ENCODE measurements at regions not wholly inside any gene's neighbourhood (a gene's known extent, or its start where the extent isn't known, plus 50 kb on each side); places are given as distances from the start of the nearest gene placed in this dataset.

- H3K4me1 ChIP-seq (ENCODE audit: control insufficient read depth, insufficient read depth, low read length) = peaks cover 19% of the 10 kb centered on the region
- no peak for DNase-seq
- no peak overlapping the region for H3K4me3 ChIP-seq (ENCODE audit: low read length)
- H3K36me3 ChIP-seq (ENCODE audit: control insufficient read depth, insufficient read depth, low read length) = no peaks in the 10 kb centered on the region
- no peaks in the 10 kb centered on the region for H3K9me3 ChIP-seq (replicated peaks; ENCODE audit: control insufficient read depth, low read depth, low read length)
- H3K27ac ChIP-seq (ENCODE audit: low read length) = no peak overlapping the region
- H3K27me3 ChIP-seq (ENCODE audit: control insufficient read depth, insufficient read depth, low read length) = peaks cover 25% of the 10 kb centered on the region
- WGBS (ENCODE audit: insufficient coverage) = 72% methylated on average over 2 of the region's 8 CpGs
These were observed 253.8 kb upstream of the CADM1 start for GRCh38 chr11:115758011-115758410.

GRCh38 chr11:115751243-115752015 lies 247.2 kb upstream of the CADM1 start:
- DNase-seq = no peak
- Histone ChIP-seq H3K27ac (ENCODE audit: low read length) (no peak overlapping the region), H3K9me3 (replicated peaks; ENCODE audit: control insufficient read depth, low read depth, low read length) (no peaks in the 10 kb centered on the region), H3K4me1 (ENCODE audit: control insufficient read depth, insufficient read depth, low read length) (peaks cover 3% of the 10 kb centered on the region), H3K4me3 (ENCODE audit: low read length) (no peak overlapping the region), H3K36me3 (ENCODE audit: control insufficient read depth, insufficient read depth, low read length) (no peaks in the 10 kb centered on the region), H3K27me3 (ENCODE audit: control insufficient read depth, insufficient read depth, low read length) (peaks cover 29% of the 10 kb centered on the region)
- no CpG with 5 or more reads among the region's 6 CpGs for WGBS (ENCODE audit: insufficient coverage)

DNA sequence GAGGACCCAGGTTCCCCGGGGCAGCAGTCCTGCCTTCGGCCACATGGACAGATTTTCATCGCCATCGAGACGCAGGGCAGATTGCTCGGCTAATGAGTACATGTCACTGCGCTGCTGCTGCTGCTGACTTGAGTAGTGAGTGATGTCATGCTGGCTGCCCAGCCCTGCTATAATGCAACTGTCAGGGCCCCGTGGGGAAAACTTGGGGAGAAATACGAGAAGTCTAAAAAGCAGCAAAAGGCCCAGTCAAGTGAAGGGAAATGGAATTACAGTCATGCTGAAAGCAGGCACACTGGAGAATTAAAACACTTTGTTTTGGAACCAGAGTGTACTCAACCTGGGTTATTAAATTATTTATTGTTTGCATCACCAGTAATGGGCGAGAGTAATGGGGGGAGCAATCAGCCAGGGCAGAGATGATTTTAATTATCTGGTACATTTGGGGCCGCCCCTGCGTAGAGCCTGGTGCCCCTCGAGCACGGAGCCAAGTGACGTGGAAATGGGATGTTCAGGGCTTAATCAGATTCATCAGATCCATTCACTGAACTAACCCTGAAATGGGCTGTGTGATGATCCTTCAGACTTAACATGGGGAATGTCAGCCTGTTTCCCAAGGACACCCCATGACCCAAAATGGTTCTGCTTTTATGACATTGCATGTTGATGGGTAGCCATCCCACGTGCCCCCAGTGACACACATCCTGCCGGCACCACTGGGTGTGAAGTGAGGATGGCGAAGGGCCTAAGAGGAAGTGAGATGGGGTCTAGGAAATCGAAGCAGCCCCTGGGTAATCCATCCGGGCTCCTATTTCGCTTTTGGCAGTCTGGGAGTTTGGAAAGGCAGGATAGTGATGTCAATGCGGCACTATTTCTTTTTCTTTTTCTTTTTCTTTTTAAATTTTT lies 241.6 kb upstream of the CADM1 start:
- Histone ChIP-seq H3K36me3 (ENCODE audit: control insufficient read depth, insufficient read depth, low read length) (no peaks in the 10 kb centered on the region), H3K27ac (ENCODE audit: low read length) (no peak overlapping the region), H3K4me1 (ENCODE audit: control insufficient read depth, insufficient read depth, low read length) (peaks cover 15% of the 10 kb centered on the region), H3K27me3 (ENCODE audit: control insufficient read depth, insufficient read depth, low read length) (peaks cover 37% of the 10 kb centered on the region), H3K4me3 (ENCODE audit: low read length) (no peak overlapping the region), H3K9me3 (replicated peaks; ENCODE audit: control insufficient read depth, low read depth, low read length) (no peaks in the 10 kb centered on the region)
- DNase-seq = peak; percentile 92
- 2% methylated on average over 9 of the region's 22 CpGs for WGBS (ENCODE audit: insufficient coverage)

DNA sequence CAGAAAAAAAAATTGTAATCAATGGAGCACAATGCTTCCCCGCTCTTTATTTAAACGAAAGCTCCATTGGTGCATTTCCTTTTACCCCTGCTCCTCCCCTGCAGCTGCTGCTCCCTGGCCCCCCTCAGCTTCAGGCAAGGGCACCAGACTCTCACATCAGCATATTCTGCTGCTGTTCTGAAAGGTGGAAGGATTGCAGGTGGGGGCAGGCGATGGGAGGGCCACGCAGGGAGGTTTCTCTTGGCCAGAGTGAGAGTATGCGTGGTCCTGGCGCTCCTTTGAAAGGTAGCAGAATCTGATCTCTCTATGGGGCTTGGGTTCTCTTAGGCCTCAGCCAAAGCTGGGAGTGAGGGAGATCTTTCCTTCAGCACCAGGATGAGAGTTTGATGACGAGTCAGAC lies 240.9 kb upstream of the CADM1 start:
- Histone ChIP-seq H3K27ac (ENCODE audit: low read length) (no peak overlapping the region), H3K4me1 (ENCODE audit: control insufficient read depth, insufficient read depth, low read length) (peaks cover 15% of the 10 kb centered on the region), H3K4me3 (ENCODE audit: low read length) (no peak overlapping the region), H3K27me3 (ENCODE audit: control insufficient read depth, insufficient read depth, low read length) (peaks cover 33% of the 10 kb centered on the region), H3K9me3 (replicated peaks; ENCODE audit: control insufficient read depth, low read depth, low read length) (no peaks in the 10 kb centered on the region), H3K36me3 (ENCODE audit: control insufficient read depth, insufficient read depth, low read length) (no peaks in the 10 kb centered on the region)
- WGBS (ENCODE audit: insufficient coverage) = 59% methylated on average over 3 of the region's 7 CpGs
- DNase-seq = no peak

GRCh38 chr11:115743719-115744118 lies 239.5 kb upstream of the CADM1 start:
- WGBS (ENCODE audit: insufficient coverage) = 61% methylated on average over 5 of the region's 9 CpGs
- H3K27me3 ChIP-seq (ENCODE audit: control insufficient read depth, insufficient read depth, low read length) = peaks cover 25% of the 10 kb centered on the region
- no peaks in the 10 kb centered on the region for H3K36me3 ChIP-seq (ENCODE audit: control insufficient read depth, insufficient read depth, low read length)
- no peak overlapping the region for H3K27ac ChIP-seq (ENCODE audit: low read length)
- no peaks in the 10 kb centered on the region for H3K9me3 ChIP-seq (replicated peaks; ENCODE audit: control insufficient read depth, low read depth, low read length)
- DNase-seq = no peak
- peaks cover 15% of the 10 kb centered on the region for H3K4me1 ChIP-seq (ENCODE audit: control insufficient read depth, insufficient read depth, low read length)
- no peak overlapping the region for H3K4me3 ChIP-seq (ENCODE audit: low read length)

- Histone ChIP-seq H3K4me1 (ENCODE audit: control insufficient read depth, insufficient read depth, low read length) (peaks cover 13% of the 10 kb centered on the region), H3K27me3 (ENCODE audit: control insufficient read depth, insufficient read depth, low read length) (peaks cover 20% of the 10 kb centered on the region), H3K9me3 (replicated peaks; ENCODE audit: control insufficient read depth, low read depth, low read length) (no peaks in the 10 kb centered on the region), H3K36me3 (ENCODE audit: control insufficient read depth, insufficient read depth, low read length) (no peaks in the 10 kb centered on the region), H3K4me3 (ENCODE audit: low read length) (no peak overlapping the region), H3K27ac (ENCODE audit: low read length) (no peak overlapping the region)
- 84% methylated on average over 15 of the region's 17 CpGs for WGBS (ENCODE audit: insufficient coverage)
- DNase-seq = peak; percentile 29
These were observed 237.3 kb upstream of the CADM1 start for GRCh38 chr11:115741376-115742107.

GRCh38 chr11:115740324-115740723 lies 236.1 kb upstream of the CADM1 start:
- no peaks in the 10 kb centered on the region for H3K36me3 ChIP-seq (ENCODE audit: control insufficient read depth, insufficient read depth, low read length)
- H3K4me3 ChIP-seq (ENCODE audit: low read length) = no peak overlapping the region
- DNase-seq = peak; percentile 15
- H3K27me3 ChIP-seq (ENCODE audit: control insufficient read depth, insufficient read depth, low read length) = peaks cover 15% of the 10 kb centered on the region
- H3K4me1 ChIP-seq (ENCODE audit: control insufficient read depth, insufficient read depth, low read length) = peaks cover 3% of the 10 kb centered on the region
- H3K27ac ChIP-seq (ENCODE audit: low read length) = no peak overlapping the region
- H3K9me3 ChIP-seq (replicated peaks; ENCODE audit: control insufficient read depth, low read depth, low read length) = no peaks in the 10 kb centered on the region

GRCh38 chr11:115739878-115740277 lies 235.7 kb upstream of the CADM1 start:
- Histone ChIP-seq H3K27ac (ENCODE audit: low read length) (no peak overlapping the region), H3K36me3 (ENCODE audit: control insufficient read depth, insufficient read depth, low read length) (no peaks in the 10 kb centered on the region), H3K27me3 (ENCODE audit: control insufficient read depth, insufficient read depth, low read length) (peaks cover 11% of the 10 kb centered on the region), H3K4me1 (ENCODE audit: control insufficient read depth, insufficient read depth, low read length) (no peaks in the 10 kb centered on the region), H3K4me3 (ENCODE audit: low read length) (no peak overlapping the region), H3K9me3 (replicated peaks; ENCODE audit: control insufficient read depth, low read depth, low read length) (no peaks in the 10 kb centered on the region)
- DNase-seq = no peak
- WGBS (ENCODE audit: insufficient coverage) = 95% methylated on average over 2 of the region's 3 CpGs

GRCh38 chr11:115739146-115739545 lies 234.9 kb upstream of the CADM1 start:
- H3K27ac ChIP-seq (ENCODE audit: low read length) = no peak overlapping the region
- no peaks in the 10 kb centered on the region for H3K9me3 ChIP-seq (replicated peaks; ENCODE audit: control insufficient read depth, low read depth, low read length)
- peaks cover 12% of the 10 kb centered on the region for H3K27me3 ChIP-seq (ENCODE audit: control insufficient read depth, insufficient read depth, low read length)
- DNase-seq = no peak
- no peaks in the 10 kb centered on the region for H3K36me3 ChIP-seq (ENCODE audit: control insufficient read depth, insufficient read depth, low read length)
- H3K4me3 ChIP-seq (ENCODE audit: low read length) = no peak overlapping the region
- 24% methylated on average over 4 of the region's 6 CpGs for WGBS (ENCODE audit: insufficient coverage)
- H3K4me1 ChIP-seq (ENCODE audit: control insufficient read depth, insufficient read depth, low read length) = no peaks in the 10 kb centered on the region

DNA sequence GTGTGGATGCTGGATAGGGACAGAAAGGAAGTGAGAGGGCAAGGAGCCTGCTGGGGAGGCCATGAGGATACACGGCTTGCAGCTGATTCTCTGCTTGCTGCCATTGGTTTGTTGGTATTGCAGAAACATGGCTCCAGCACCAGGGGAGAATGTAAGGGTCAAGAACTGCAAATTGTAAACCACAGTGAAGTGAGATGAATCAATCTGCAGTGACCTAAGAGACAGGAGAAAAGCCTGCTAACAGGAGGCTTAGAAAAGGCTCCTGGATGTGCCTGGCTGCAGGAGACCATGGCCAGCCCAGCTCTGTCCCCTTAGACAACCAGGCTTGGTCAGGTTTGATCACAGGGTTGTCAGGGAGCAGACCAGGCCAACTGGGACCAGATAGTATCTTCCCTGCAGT lies 233.7 kb upstream of the CADM1 start:
- Histone ChIP-seq H3K9me3 (replicated peaks; ENCODE audit: control insufficient read depth, low read depth, low read length) (no peaks in the 10 kb centered on the region), H3K4me3 (ENCODE audit: low read length) (no peak overlapping the region), H3K4me1 (ENCODE audit: control insufficient read depth, insufficient read depth, low read length) (no peaks in the 10 kb centered on the region), H3K36me3 (ENCODE audit: control insufficient read depth, insufficient read depth, low read length) (no peaks in the 10 kb centered on the region), H3K27ac (ENCODE audit: low read length) (no peak overlapping the region), H3K27me3 (ENCODE audit: control insufficient read depth, insufficient read depth, low read length) (peaks cover 11% of the 10 kb centered on the region)
- DNase-seq = no peak
- 69% methylated on average over 1 of the region's 1 CpG for WGBS (ENCODE audit: insufficient coverage)

All from muscle of leg (tissue), 3 donors.